ENCODE measurements at regions not wholly inside any gene's neighbourhood (a gene's known extent, or its start where the extent isn't known, plus 50 kb on each side); places are given as distances from the start of the nearest gene placed in this dataset.

DNA sequence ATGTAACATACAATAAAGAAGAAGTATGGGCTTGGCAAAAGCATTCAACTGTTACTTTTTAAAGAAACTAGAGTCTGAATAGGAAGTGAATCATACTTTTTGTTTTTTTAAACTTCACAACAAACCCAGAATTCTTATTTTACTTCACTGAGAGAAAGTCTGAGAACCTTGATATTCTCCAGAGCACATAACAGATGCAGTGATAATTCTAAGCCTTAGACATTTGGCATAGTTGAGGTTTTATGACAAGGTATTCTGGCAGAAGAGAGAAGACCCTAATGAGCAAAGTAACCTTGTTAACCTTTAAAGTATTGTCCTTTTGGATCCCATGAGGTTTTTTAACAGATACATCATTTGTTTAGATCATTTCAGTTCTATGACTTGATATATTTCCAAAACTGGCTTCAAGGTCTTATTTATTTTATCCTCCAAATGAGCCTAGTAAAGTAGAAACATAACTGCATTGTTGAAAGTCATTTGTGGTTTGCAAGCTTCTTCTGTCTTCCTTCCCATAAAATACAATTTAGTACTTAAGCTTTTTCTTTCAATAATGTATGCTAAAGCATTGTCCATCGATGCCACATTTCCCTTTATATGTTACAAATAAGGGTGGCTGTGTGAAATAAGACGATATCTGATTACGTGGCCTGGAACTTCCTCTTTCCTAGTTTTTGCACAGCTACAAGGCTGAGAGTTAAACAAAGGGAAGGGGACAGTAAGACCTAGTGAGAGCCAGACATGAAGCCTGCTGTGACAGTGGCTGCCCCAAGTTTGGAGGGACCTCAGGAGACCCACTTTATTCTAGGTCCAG is 86.1 kb upstream of the ITPRID2 start:
- Histone ChIP-seq H3K4me3 (no peak overlapping the region), H3K9me3 (no peaks in the 10 kb centered on the region), H3K27ac (0 out of 6 replicates have a peak overlapping the region, but pooled peaks of 1 of the 2 experiments have one; percentile 27), H3K4me2 (no peak overlapping the region), H3K4me1 (peaks cover 21% of the 10 kb centered on the region)
- WGBS (ENCODE audit: missing lambda C conversion rate) = 72% methylated on average over 3 of the region's 3 CpGs
- TF ChIP-seq NFE2L2 (conservative IDR thresholded peaks at IDR 0.05; ENCODE audit: low read length) (no peak), ESRRA (IDR thresholded peaks at IDR 0.05; ENCODE audit: borderline replicate concordance, low read length) (no peak), HOXA7 (CRISPR knock-in tag; IDR thresholded peaks at IDR 0.05) (no peak), HEYL (CRISPR knock-in tag; IDR thresholded peaks at IDR 0.05) (no peak), BHLHE40 (IDR thresholded peaks at IDR 0.05; ENCODE audit: low read depth, low read length) (no peak), RFX5 (IDR thresholded peaks at IDR 0.05) (no peak), ZSCAN20 (CRISPR knock-in tag; IDR thresholded peaks at IDR 0.05) (no peak), CEBPB (IDR thresholded peaks at IDR 0.05) (no peak), JUNB (IDR thresholded peaks at IDR 0.05) (no peak), POLR2A (IDR thresholded peaks at IDR 0.05; ENCODE audit: low read length) (no peak)
- TF ChIP-seq, protein P1, sequence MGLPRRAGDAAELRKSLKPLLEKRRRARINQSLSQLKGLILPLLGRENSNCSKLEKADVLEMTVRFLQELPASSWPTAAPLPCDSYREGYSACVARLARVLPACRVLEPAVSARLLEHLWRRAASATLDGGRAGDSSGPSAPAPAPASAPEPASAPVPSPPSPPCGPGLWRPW (IDR thresholded peaks at IDR 0.05) = no peak
- TF ChIP-seq, protein P2, sequence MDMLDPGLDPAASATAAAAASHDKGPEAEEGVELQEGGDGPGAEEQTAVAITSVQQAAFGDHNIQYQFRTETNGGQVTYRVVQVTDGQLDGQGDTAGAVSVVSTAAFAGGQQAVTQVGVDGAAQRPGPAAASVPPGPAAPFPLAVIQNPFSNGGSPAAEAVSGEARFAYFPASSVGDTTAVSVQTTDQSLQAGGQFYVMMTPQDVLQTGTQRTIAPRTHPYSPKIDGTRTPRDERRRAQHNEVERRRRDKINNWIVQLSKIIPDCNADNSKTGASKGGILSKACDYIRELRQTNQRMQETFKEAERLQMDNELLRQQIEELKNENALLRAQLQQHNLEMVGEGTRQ (IDR thresholded peaks at IDR 0.05) = no peak
- no peak for DNase-seq (ENCODE audit: low read depth in 1 of 2, low spot score in 1 of 2)
- POLR2A ChIA-PET = no interaction called here
- FAIRE-seq = no peak
- no peak for ATAC-seq
- CTCF ChIA-PET = interaction anchor here (0.8 kb wide), 1 partner anchor 15 kb away, joined by 3 read pairs; no protein-coding TSS in a partner anchor

DNA sequence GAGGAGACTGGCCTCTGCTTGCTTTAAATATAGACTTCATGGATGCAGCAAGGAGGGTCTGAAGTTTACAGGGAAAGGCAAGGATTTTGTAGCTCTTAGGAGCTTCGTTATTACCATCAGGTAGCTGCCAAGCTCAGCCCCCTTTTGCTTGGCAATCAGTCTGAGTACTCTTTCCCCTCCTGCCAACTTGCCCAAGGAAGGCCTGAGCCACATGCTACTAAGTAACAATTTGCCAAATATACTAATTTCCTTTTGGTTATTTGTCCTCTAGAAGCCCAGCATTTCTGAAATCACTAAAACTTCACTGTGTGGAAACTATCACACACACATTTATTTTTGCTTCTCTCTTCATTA is 85.5 kb upstream of the ITPRID2 start:
- peaks cover 26% of the 10 kb centered on the region for H3K4me1 ChIP-seq
- ChIA-PET POLR2A (no interaction called here), CTCF (interaction anchor here (0.8 kb wide), 1 partner anchor 15 kb away, joined by 3 read pairs; no protein-coding TSS in a partner anchor)
- FAIRE-seq (no peak), ATAC-seq (no peak), DNase-seq (ENCODE audit: low read depth in 1 of 2, low spot score in 1 of 2) (no peak)
- H3K9me3 ChIP-seq = no peaks in the 10 kb centered on the region
- TF ChIP-seq, protein P3, sequence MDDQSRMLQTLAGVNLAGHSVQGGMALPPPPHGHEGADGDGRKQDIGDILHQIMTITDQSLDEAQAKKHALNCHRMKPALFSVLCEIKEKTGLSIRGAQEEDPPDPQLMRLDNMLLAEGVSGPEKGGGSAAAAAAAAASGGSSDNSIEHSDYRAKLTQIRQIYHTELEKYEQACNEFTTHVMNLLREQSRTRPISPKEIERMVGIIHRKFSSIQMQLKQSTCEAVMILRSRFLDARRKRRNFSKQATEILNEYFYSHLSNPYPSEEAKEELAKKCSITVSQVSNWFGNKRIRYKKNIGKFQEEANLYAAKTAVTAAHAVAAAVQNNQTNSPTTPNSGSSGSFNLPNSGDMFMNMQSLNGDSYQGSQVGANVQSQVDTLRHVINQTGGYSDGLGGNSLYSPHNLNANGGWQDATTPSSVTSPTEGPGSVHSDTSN (IDR thresholded peaks at IDR 0.05) = no peak
- TF ChIP-seq RFX5 (IDR thresholded peaks at IDR 0.05) (no peak), POLR2A (IDR thresholded peaks at IDR 0.05; ENCODE audit: low read length) (no peak), TFCP2L1 (CRISPR knock-in tag; IDR thresholded peaks at IDR 0.05) (no peak), HOXB5 (CRISPR knock-in tag; IDR thresholded peaks at IDR 0.05) (no peak), SMC3 (IDR thresholded peaks at IDR 0.05) (no peak), MAZ (IDR thresholded peaks at IDR 0.05; ENCODE audit: borderline replicate concordance, low read depth, low read length) (no peak), EP300 (IDR thresholded peaks at IDR 0.05) (no peak), SREBF2 (IDR thresholded peaks at IDR 0.05) (no peak), HOXA7 (CRISPR knock-in tag; IDR thresholded peaks at IDR 0.05) (no peak), FOSB (CRISPR knock-in tag; IDR thresholded peaks at IDR 0.05) (no peak), JUN (IDR thresholded peaks at IDR 0.05) (no peak), CBX8 (IDR thresholded peaks at IDR 0.05) (no peak), ESRRA (IDR thresholded peaks at IDR 0.05; ENCODE audit: borderline replicate concordance, low read length) (no peak)
- TF ChIP-seq, protein P4, sequence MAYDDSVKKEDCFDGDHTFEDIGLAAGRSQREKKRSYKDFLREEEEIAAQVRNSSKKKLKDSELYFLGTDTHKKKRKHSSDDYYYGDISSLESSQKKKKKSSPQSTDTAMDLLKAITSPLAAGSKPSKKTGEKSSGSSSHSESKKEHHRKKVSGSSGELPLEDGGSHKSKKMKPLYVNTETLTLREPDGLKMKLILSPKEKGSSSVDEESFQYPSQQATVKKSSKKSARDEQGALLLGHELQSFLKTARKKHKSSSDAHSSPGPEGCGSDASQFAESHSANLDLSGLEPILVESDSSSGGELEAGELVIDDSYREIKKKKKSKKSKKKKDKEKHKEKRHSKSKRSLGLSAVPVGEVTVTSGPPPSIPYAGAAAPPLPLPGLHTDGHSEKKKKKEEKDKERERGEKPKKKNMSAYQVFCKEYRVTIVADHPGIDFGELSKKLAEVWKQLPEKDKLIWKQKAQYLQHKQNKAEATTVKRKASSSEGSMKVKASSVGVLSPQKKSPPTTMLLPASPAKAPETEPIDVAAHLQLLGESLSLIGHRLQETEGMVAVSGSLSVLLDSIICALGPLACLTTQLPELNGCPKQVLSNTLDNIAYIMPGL (CRISPR knock-in tag; IDR thresholded peaks at IDR 0.05; ENCODE audit: borderline replicate concordance) = no peak
- TF ChIP-seq, protein P5, sequence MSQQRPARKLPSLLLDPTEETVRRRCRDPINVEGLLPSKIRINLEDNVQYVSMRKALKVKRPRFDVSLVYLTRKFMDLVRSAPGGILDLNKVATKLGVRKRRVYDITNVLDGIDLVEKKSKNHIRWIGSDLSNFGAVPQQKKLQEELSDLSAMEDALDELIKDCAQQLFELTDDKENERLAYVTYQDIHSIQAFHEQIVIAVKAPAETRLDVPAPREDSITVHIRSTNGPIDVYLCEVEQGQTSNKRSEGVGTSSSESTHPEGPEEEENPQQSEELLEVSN (IDR thresholded peaks at IDR 0.05; ENCODE audit: borderline replicate concordance, low read depth) = no peak
- TF ChIP-seq, protein P6, sequence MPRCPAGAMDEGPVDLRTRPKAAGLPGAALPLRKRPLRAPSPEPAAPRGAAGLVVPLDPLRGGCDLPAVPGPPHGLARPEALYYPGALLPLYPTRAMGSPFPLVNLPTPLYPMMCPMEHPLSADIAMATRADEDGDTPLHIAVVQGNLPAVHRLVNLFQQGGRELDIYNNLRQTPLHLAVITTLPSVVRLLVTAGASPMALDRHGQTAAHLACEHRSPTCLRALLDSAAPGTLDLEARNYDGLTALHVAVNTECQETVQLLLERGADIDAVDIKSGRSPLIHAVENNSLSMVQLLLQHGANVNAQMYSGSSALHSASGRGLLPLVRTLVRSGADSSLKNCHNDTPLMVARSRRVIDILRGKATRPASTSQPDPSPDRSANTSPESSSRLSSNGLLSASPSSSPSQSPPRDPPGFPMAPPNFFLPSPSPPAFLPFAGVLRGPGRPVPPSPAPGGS (IDR thresholded peaks at IDR 0.05) = no peak
- H3K4me3 ChIP-seq = no peak overlapping the region
- 0 out of 6 replicates have a peak overlapping the region, but pooled peaks of 1 of the 2 experiments have one; percentile 27 for H3K27ac ChIP-seq
- WGBS (ENCODE audit: missing lambda C conversion rate) = 33% methylated on average over 1 of the region's 1 CpG
- no peak overlapping the region for H3K4me2 ChIP-seq
